ENCODE measurements at regions not wholly inside any gene's neighbourhood (a gene's known extent, or its start where the extent isn't known, plus 50 kb on each side); places are given as distances from the start of the nearest gene placed in this dataset.

DNA sequence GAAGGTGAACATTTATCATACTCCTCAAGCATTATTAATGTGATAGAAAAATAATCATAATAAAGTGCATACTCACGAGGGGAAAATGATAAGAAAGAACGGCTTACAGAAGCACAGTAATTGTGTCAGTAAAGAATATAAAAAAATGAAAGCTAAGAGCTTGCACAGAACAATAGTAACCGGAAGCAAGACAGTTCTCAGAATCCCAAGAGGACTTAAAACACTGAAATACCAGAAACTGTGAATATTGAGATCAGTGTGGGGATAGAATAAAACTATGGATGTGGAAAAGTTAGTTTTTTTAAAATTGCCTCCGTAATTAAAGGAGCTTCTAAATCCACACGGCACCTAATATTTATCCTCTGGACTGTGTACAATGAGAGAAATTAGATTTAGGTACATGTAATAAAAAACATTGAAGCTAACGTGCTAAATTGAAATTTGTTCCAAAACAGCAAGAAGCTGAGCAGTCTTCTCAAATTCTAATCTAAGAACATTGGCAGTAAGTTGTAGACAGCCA lies 482.7 kb downstream of the SLITRK6 start:
- TF ChIP-seq GATA3 (IDR thresholded peaks at IDR 0.05; ENCODE audit: low read depth, low read length) (no peak), GATA2 (IDR thresholded peaks at IDR 0.05; ENCODE audit: low read depth, low read length) (no peak)
